Nucleus accumbens (tissue), 56 donors: ENCODE measurements at regions not wholly inside any gene's neighbourhood (a gene's known extent, or its start where the extent isn't known, plus 50 kb on each side); places are given as distances from the start of the nearest gene placed in this dataset.

Experiments
- DNase-seq, 56 donors: peaks; one replicate each; lab custom pipeline; 2025; lab: John Stamatoyannopoulos, UW

- no peak for DNase-seq
Observed at GRCh38 chr7:9186730-9187129, 753.3 kb downstream of the NXPH1 start.

- peak in 1 of 56 donors; percentile 1 for DNase-seq
Observed at GRCh38 chr7:9189703-9190102, 756.3 kb downstream of the NXPH1 start.

GRCh38 chr7:9192969-9193368 lies 759.6 kb downstream of the NXPH1 start:
- no peak for DNase-seq

GRCh38 chr7:9200626-9201025 lies 767.2 kb downstream of the NXPH1 start:
- DNase-seq, result no peak

- DNase-seq, result no peak
Observed at GRCh38 chr7:9201928-9202327, 768.5 kb downstream of the NXPH1 start.

- no peak for DNase-seq
Observed at GRCh38 chr7:9204571-9204970, 771.2 kb downstream of the NXPH1 start.

- DNase-seq, result no peak
Observed at GRCh38 chr7:9210114-9210513, 776.7 kb downstream of the NXPH1 start.

- DNase-seq, result no peak
Observed at GRCh38 chr7:9217204-9217603, 783.8 kb downstream of the NXPH1 start.

- DNase-seq, result no peak
Observed at GRCh38 chr7:9226500-9226899, 793.1 kb downstream of the NXPH1 start.

GRCh38 chr7:9231630-9232121 lies 798.3 kb downstream of the NXPH1 start:
- DNase-seq, result no peak

GRCh38 chr7:9240001-9240400 lies 806.6 kb downstream of the NXPH1 start:
- no peak for DNase-seq

- DNase-seq, result no peak
Observed at GRCh38 chr7:9241826-9242225, 808.4 kb downstream of the NXPH1 start.

GRCh38 chr7:9242636-9243035 lies 809.2 kb downstream of the NXPH1 start:
- DNase-seq, result no peak

- no peak for DNase-seq
Observed at GRCh38 chr7:9250876-9251275, 817.5 kb downstream of the NXPH1 start.

GRCh38 chr7:9264395-9264794 lies 831.0 kb downstream of the NXPH1 start:
- no peak for DNase-seq

- no peak for DNase-seq
Observed at GRCh38 chr7:9280088-9280487, 846.7 kb downstream of the NXPH1 start.

- DNase-seq, result no peak
Observed at GRCh38 chr7:9283246-9283645, 849.8 kb downstream of the NXPH1 start.

GRCh38 chr7:9302436-9302835 lies 869.0 kb downstream of the NXPH1 start:
- DNase-seq, result no peak

GRCh38 chr7:9307131-9307530 lies 873.7 kb downstream of the NXPH1 start:
- no peak for DNase-seq

GRCh38 chr7:9324513-9324912 lies 891.1 kb downstream of the NXPH1 start:
- DNase-seq, result no peak

- DNase-seq, result no peak
Observed at GRCh38 chr7:9328296-9328695, 894.9 kb downstream of the NXPH1 start.

GRCh38 chr7:9349625-9350024 lies 916.2 kb downstream of the NXPH1 start:
- no peak for DNase-seq

- no peak for DNase-seq
Observed at GRCh38 chr7:9391221-9391620, 957.8 kb downstream of the NXPH1 start.
